Nephron (organoid): ENCODE measurements at regions not wholly inside any gene's neighbourhood (a gene's known extent, or its start where the extent isn't known, plus 50 kb on each side); places are given as distances from the start of the nearest gene placed in this dataset.

Source experiments
- H3K27ac Mint-ChIP-seq, 3 experiments: 2 replicates each; pipeline ENCODE4 v1.8.0; 2020; ENCODE audit warnings: mixed read lengths in 3 of 3, mild to moderate bottlenecking in 2 of 3, moderate library complexity in 1 of 3
- H3K27me3 Mint-ChIP-seq: 2 replicates; pipeline ENCODE4 v1.8.0; 2021; ENCODE audit warnings: low read depth, mild to moderate bottlenecking, moderate library complexity, mixed read lengths
- H3K36me3 Mint-ChIP-seq: 2 replicates; pipeline ENCODE4 v1.8.0; 2020; ENCODE audit warnings: low read depth, mixed read lengths
- H3K4me1 Mint-ChIP-seq: 2 replicates; pipeline ENCODE4 v1.8.0; 2020; ENCODE audit warnings: mixed read lengths
- H3K4me3 Mint-ChIP-seq, 3 experiments: 2 replicates each; pipeline ENCODE4 v1.8.0; 2020; ENCODE audit warnings: mild to moderate bottlenecking in 3 of 3, mixed read lengths in 3 of 3, moderate library complexity in 2 of 3
- H3K9me3 Mint-ChIP-seq: 2 replicates; pipeline ENCODE4 v1.8.0; 2020; ENCODE audit warnings: mixed read lengths
- CTCF ChIP-seq, 3 experiments: fragments of 200-600 bp; sonication (generic); IDR thresholded peaks; one replicate each; pipeline ENCODE4 v1.5.0; 2021; ENCODE audit warnings: antibody characterized with exemption in 3 of 3; ENCODE audit not compliant: unreplicated experiment in 3 of 3

DNA sequence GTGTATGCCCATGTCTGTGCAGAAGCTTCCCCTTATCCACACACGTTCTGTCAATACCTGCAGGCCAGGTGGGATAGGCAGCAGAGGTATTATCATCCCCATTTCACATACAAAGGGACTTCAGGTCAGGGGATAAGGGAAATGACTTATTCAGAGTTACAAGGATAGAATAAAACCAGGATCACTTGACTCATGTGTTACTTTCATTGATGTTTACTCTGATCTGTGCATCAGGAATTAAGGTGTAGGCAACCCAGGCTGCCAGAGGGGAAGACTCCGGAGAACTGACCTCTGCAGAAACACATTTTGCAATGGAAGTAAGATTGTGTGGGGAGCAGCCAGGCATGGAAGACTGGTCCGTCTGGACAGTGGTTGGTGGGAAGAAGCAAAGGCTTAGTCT is 74.2 kb upstream of the FSTL4 start:
- Mint-ChIP-seq H3K36me3 (no peaks in the 10 kb centered on the region), H3K4me3 (no peak overlapping the region), H3K27me3 (peaks cover 62% of the 10 kb centered on the region), H3K9me3 (no peaks in the 10 kb centered on the region), H3K27ac (no peak overlapping the region), H3K4me1 (no peaks in the 10 kb centered on the region)
- TF ChIP-seq CTCF (IDR thresholded peaks at IDR 0.05; ENCODE audit: unreplicated experiment in 3 of 3) = no peak

DNA sequence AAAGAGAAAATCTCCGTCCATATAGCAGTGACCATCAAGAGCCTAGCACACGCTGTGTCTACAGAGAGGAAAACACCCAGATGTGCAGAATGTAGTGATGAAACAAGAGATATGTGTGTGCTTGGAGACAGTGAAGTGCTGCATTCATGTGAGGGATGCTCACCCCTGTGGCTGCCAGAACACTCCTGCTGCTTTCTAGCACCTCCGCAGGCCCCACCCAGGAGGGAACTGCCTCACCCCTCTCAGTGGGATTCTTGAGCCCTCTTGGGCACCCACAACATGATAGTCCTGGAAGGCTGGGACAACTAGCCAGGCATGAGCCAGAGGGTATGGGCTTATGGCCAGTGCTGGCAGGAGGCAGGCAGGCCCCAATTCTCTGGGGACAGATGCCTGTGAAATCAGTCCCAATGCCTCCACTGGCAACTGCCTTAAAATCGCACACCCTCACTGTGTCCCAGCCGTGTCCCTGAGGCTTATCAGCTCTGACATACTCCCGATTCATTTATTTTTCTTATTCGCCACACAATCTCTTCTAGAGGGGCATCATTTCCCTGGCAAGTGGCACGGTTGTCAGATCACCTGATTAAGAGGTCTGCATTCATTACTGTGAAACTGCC is 73.2 kb upstream of the FSTL4 start:
- Mint-ChIP-seq H3K36me3 (no peaks in the 10 kb centered on the region), H3K27me3 (peaks cover 53% of the 10 kb centered on the region), H3K27ac (no peak overlapping the region), H3K4me3 (no peak overlapping the region), H3K4me1 (peaks cover 5% of the 10 kb centered on the region), H3K9me3 (no peaks in the 10 kb centered on the region)
- TF ChIP-seq CTCF (IDR thresholded peaks at IDR 0.05; ENCODE audit: unreplicated experiment in 3 of 3) = no peak

DNA sequence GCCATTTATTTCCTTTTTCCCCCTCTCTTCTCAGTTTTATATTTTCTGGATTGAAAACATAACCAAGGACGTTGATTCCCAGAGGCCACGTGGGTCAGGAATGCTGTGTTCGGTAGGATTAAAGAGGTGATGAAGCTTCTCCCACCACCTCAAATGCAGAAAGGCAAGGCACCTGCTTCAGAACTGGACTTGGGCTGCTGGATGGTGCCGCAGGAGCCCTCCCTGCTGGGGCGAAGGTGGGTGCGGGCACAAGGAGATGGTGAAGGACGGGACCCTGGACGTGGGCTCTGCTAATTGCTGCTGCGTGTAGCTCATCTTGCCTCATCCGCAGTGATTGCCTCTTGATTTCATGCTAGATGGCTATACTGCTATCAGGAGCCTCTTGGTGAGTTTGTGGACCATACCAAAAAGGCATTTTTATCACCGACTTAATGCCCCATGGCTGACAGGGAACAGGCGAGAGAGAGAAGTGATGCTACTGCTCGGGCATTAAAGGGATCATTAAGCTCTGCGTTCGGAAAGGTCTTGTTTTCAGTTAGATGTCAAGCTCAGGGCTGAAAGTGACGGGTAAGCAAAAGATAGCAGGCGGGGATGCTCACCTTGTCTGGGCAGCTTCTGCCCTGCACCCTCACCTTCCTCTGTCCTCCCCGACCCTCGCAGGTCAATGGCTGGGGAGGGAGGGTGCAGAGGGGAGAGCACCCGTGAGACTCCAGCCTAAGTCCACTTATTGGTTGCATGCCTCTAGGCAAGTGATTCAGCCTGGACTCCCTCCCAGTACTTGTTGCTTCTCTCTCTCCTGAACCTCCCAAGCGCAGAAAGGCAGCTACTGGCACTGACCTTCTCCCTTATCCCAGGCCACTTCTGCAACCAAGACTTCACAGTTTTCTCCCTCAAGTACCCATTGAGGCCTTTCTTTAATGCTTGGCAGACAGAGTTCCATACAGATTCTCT is 71.6 kb upstream of the FSTL4 start:
- Mint-ChIP-seq H3K4me1 (peaks cover 5% of the 10 kb centered on the region), H3K36me3 (no peaks in the 10 kb centered on the region), H3K27ac (no peak overlapping the region), H3K27me3 (peaks cover 50% of the 10 kb centered on the region), H3K4me3 (no peak overlapping the region), H3K9me3 (no peaks in the 10 kb centered on the region)
- no peak for TF ChIP-seq CTCF (IDR thresholded peaks at IDR 0.05; ENCODE audit: unreplicated experiment in 3 of 3)

- Mint-ChIP-seq H3K27me3 (peaks cover 47% of the 10 kb centered on the region), H3K4me1 (peaks cover 5% of the 10 kb centered on the region), H3K36me3 (no peaks in the 10 kb centered on the region), H3K27ac (no peak overlapping the region), H3K9me3 (no peaks in the 10 kb centered on the region), H3K4me3 (no peak overlapping the region)
- no peak for TF ChIP-seq CTCF (IDR thresholded peaks at IDR 0.05; ENCODE audit: unreplicated experiment in 3 of 3)
These were observed 70.1 kb upstream of the FSTL4 start for GRCh38 chr5:133682451-133682850.

DNA sequence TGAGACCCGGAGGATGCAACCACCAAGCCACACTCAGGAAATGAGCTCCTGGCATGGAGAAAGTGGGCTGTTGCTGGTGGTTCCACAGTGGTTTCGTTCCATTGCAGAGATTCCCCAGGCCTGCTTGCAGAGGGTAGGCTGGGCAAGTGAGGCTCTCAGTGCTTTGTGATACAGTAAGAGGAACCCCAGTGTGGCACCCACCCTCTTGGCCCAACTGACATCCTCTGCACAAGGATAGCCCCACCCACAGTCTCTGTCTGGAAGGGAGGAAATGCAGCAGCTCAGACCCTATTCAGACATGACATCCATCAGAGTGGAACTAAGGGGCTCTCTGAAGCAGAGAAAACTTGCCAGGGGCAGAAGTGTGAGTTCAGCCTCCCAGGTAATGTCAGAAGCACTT is 69.6 kb upstream of the FSTL4 start:
- H3K36me3 Mint-ChIP-seq = no peaks in the 10 kb centered on the region
- H3K9me3 Mint-ChIP-seq = no peaks in the 10 kb centered on the region
- H3K27ac Mint-ChIP-seq = no peak overlapping the region
- H3K4me3 Mint-ChIP-seq = no peak overlapping the region
- H3K4me1 Mint-ChIP-seq = peaks cover 5% of the 10 kb centered on the region
- no peak for TF ChIP-seq CTCF (IDR thresholded peaks at IDR 0.05; ENCODE audit: unreplicated experiment in 3 of 3)
- peaks cover 46% of the 10 kb centered on the region for H3K27me3 Mint-ChIP-seq
